ENCODE measurements at regions not wholly inside any gene's neighbourhood (a gene's known extent, or its start where the extent isn't known, plus 50 kb on each side); places are given as distances from the start of the nearest gene placed in this dataset.

DNA sequence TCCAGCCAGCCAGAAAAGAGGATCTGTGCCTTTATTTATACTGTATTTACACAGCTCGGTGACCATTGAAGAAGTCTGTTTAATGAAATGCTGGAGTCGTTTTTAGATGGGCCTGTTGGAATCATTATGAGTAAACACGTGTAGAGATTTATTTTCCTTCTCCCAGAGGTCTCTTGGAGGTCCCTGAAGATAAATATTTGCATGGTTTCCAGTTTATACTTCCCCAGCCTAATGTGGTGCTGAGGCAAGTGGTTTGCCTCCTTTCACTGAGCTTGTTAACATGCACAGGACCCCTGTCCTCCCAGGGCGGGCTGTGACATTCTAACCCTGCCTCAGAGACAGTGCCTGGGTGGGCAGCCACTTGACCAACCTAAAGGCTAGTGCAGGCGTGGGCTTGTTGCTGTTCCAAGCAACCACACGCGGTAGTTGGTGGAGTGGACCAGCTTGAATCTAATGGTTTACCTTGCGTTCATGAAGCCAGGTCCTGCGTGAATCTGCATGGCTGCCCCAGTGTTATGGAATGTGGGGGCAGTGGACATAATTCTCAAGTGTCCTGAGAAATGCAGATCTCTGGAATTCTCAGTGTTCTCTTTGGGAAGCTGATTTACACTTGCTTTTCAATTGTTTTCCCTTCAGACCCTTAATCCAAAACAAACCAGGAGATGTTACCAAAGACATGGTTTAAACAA lies 130.2 kb upstream of the DLX2 start:
- no peak for DNase-seq

DNA sequence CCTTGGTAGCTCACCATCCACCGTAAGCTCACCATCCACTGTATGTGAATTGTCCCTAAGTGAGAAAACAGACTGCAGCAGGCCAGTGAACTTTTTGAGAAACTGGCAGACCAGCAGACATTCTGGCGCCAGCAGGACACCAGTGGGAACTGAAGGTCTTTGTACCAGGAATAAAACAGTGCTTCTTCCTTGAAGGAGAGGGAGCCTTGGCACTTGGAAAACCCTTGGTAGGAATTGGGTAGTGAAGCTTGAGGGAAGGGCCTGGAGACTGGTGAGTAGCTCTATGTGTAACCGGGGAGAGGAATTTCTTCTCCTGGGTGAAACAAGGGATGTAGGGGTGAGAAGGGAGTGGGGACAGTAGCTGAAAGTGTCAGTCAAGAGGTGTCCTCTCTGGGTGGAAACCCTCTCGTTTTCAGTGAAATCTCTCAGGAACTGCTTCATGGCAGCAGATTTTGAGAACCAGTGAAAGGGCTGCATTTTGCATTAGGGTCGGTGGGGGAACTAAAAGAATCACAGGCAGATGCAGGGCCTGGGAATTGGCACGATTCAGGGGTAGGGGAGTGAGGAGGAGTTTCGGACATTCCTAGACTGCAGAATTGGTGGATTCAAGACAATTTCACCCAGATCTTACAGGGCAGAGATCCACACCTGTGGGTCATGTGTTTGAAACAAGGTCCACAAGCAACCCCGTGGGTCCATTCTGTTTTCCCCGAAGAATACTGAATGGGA lies 131.5 kb upstream of the DLX2 start:
- no peak for DNase-seq

DNA sequence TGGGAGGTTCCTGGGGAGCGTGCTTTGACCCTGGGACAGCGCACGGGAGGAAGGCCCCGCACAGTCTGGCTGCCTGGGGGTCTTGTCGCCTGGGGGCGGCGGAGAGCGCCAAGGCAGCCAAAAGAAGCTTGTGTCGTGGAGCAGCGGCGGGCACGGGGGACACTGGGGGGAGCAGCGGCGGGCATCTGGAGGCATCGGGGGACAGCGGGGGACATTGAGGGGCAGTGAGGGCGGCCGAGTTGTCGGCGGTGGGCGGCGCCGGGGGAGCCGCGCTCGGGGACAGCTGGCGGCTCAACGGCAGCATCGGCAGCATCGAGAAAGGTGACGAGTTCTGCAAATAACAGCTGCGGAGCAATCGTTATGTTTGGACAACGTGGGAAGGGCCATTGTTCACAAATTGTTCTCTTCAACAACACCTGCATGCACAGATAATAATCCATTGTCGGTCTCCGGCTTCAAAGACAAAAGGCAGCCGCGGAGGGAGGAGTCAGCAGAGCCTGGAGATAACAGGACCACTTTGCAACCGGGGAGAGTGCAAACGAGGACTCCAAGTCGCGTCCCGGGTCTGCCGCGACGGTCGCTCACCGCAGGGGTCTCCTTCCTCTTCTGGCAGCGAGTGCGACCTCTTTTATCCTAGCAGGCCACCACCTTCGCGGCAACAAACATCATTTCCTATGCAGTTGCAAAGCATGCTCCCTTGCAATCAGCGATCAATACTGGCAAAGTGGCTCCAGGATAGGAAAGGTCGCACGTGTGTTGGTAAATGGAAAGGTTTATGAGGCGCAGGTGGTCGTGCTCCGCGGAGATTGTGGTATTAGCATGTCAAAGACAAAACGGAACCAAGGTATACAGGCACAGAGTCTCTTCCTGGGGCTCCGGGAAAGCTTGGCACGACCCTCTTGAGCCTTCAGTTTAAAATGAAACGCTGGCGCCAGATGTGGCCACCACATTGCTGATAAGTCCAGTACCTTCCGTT lies 132.3 kb upstream of the DLX2 start:
- peak; percentile 49 to 75 for DNase-seq

DNA sequence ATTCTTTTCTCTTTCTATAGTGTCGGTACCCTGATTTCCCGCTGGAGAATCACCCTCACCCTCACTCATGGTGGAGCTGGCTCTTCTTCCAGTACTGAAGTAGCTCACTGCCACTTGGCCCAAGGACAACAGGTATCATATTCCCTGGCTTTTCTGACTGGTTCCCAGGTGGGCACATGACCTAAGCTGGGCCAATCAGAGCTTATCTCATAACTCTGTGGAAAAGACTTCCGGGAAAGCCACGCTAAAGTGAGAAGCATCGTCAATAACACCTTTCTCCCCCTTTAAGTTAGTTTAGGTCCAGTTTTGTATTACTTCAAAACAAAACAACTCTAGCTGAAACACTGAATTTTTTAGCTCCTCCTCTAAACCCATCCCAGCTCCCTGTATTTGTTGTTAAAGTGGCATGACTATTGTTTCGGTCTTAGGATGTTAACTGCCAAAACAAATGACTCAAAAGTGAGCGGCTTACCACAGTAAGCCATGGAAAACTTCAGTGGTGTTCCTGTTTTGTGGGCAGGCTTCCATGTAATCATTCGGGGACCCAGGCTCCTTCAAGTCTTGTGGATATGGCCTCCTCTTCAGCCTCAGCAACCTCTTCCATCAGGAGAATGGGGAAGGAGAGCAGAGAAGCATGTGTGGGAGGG lies 137.4 kb upstream of the DLX2 start:
- DNase-seq, result no peak

DNA sequence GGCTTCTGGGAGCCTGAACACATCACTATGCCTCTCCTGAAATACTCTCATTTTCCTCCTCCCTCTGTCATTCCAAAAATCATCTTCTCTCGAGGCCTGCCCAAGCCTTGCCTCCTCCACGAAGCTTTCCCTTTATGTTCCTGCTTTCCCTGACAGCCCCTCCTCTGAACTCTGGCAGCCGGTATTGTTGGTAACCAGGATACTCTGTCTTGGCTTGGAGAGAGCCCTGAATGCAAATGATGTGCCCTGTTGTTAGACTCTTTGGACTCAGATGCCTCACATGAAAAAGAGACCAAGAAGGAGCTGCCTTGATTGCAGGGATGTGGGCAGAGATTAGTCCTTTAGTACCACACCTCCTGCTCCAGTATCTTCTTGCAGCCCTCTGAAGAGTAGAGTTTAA lies 138.5 kb upstream of the DLX2 start:
- peak; percentile 53 to 77 for DNase-seq

DNA sequence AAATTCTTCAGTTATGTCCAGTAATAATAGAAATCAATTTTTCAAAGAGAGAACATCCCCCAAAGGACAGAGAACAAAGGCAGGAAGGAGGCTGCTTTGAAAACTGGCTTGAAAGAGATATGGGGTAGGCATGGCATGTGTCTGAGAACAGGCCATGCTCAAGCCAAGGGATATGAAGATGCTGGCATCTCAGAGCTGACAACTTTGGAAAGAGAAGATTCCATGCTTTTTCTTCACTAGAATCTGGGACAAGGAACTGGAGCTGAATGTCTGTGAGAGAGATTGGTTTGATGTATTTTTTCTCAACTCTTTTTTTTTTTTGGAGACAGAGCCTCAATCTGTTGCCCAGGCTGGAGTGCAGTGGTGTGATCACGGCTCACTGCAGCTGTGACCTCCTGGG lies 139.8 kb upstream of the DLX2 start:
- no peak for DNase-seq

DNA sequence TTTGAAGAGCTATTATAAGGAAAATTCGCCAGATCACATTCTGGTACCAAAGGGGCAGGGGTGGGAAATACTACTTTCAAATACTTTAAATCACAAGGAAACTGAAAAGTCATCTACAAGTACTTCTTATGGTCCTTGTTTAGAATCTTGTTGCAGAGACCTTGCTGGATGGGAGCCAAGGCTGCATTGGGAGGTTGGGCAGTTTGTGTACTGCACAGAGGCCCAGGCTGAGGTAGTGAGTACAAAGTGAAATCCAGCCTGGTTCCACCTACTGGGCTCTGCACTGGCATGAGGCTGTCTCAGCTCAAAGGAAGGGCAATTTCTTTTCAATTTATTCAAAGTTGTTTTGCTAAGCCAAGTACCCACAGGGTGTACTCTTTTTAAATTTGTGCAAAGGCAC lies 140.3 kb upstream of the DLX2 start:
- DNase-seq, result no peak

DNA sequence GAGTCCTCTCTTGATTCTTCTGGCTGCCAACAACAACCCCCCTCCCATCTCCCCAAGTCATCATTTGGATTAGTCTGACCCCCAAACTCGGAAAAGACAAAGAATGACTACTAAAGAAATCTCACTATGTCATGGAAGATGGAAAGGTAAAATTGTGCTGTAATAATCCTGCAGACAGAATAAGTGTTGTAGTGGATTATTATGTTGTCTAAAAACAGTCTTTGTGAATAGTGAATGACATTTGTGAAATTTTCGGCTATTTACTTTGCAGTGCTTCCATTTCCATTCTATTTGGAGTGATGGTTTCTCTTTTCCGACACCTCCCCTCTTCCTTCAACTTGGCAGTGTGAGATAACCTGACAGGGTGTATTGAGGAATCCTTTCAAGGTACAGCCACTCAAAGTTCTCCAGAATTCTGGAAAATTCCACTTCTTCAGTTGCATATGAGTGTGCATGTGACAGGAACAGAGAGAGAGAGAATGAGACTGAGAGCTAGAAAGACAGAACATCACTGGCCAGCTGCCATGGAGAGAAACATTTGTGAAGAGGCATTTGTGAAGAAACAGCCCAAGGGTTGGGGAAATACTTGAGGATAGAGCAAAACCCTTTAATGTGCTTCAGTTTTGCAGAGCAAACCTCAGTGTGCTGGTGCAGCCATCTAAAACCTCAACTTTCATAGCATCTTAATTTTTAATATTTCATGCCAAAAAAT lies 141.9 kb upstream of the DLX2 start:
- no peak for DNase-seq

DNA sequence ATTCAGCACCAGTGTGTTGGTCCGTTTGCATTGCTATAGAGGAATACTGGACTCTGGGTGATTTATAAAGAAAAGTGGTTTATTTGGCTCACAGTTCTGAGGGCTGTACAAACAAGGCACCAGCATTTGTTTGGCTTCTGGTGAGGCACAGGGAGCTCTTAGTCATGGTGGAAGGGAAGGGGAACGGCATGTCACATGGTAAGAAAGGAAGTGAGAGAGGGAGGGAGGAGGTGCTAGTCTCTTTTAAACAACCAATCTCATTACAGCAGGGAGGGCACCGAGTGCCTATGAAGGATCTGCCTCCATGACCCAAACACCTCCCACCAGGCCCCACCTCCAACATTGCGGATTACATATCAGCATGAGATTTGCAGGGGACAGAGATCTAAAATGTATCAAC lies 143.9 kb upstream of the DLX2 start:
- DNase-seq, result no peak

DNA sequence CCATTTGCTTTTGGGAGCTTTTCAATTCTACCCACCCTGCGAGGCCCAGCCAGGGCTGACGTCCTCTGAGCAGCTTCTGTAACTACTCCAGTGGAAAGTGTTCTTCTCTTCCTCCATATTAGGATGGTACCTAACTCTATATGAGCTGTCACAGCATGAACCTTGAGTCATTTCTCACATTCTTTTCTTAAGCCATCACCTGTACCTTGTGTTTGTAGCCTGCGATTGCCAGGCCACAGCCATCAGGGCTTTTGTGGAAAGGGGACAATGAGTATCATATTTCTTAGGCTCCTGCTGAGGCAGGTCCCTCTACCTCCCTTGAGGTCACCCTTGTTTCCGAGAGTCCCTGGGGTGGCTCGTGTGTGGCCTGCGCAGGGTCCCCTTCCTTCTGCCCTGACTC lies 144.5 kb upstream of the DLX2 start:
- no peak for DNase-seq

DNA sequence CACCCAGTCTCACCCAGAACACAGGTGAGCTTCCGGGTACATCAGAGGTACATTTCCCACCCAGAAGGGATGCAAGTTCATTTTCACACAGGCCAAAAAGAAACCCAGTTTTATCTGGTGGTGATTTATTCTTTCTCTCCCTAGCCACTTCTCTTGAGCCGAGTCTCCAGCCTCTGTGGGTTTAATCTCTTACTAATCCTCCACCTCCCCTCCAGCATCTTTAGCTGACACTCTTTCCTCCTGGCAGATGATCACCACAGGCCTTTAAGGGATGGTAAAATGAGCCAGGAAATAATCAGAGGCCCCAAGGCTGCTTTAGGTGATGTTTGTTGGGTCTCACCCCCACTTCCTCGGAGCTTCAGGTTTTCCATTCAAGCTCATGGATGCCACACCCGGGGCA lies 145.7 kb upstream of the DLX2 start:
- no peak for DNase-seq

DNA sequence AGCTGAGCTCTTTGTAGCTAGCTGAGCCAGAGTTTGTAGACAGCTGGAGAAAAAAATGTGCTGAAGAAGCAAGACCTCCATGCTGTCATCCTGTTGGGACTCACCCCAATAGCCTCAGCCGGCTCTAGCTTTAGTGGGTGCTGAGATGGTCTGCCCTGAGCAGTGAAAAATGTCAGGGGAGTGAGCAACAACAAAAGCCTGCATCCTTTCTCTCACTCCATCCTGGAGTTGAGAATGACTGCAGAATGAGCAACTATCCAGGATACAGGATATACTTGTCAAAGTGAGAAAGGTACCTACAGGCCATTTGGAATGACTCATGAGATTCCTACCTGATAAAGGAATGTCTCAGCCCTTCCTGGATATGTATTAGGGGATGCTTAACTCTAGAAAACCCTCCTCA lies 146.1 kb upstream of the DLX2 start:
- DNase-seq, result no peak

DNA sequence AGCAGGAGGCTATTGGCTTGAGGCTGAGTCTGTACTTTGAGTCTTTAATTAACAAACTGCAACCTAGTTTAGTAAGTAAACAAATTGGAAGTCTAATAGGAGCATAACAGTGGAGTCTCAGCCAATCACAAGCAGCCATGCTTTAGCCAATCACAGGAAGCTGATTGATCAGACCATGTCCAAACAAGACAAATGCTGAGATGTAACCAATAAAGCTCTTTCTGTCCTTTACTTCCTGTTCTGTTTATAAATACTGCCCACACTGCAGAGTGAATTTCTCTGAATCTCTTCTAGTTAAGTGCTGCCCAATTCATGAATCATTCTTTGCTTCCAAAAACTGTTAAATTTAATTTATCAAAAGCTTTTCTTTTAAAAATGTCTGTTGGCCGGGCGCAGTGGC lies 146.6 kb upstream of the DLX2 start:
- DNase-seq, result no peak

DNA sequence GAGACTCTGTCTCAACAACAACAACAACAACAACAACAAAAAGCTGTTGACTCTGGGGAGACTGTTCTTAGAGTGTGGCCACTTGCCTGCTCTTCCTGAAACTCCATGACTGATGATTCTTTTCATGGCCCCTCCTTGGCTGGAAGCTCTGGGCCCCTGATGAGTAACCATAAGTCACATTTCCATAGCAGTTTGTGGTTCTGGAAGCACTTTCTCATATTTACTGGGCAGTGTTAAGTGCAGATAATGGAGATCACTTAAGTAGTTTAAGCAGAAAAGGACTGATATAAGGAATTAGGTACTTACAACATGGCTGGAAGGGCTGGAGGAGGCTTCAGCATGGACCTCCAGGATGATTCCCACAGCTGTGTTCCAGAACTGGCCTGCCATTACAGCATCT lies 147.3 kb upstream of the DLX2 start:
- DNase-seq, result no peak

DNA sequence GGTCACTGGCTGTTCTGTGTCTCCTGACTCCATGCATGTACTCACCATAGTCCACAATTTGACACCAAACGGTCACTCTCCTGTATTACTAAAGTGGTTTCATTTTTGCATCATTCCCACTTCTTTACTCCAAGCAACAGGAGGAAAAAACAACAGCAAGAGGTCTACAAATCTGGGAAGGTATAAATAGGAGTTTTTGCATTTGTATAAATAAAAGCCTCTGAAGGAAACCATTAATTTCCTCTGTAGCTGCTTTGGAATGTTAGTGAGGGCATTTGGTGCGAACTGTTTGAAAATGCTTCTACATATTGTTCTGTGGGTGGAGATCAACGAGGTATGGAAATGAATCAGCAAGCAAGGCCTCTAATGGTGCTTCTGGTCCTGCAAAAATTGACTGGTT lies 148.5 kb upstream of the DLX2 start:
- DNase-seq, result no peak

DNA sequence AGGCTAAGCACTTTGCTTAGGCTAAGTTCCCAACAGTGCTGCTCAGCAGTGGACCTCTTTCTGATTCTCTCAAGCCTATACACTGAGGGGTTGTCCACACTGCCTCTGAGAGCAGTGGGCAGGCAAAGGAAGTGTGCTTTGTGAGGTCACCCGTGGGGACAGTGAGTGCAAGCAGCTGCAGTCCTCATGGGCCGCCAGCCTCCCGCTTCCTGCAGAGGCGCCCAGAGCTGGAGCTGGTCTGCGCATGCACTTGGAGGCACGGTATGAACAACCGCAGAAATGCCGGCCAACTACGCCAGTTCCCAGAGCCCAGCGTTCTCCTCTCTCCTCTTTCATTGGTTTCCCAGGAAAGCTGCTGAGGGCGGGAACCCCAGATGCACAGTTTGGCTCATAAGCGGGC lies 149.5 kb upstream of the DLX2 start:
- DNase-seq, result no peak

DNA sequence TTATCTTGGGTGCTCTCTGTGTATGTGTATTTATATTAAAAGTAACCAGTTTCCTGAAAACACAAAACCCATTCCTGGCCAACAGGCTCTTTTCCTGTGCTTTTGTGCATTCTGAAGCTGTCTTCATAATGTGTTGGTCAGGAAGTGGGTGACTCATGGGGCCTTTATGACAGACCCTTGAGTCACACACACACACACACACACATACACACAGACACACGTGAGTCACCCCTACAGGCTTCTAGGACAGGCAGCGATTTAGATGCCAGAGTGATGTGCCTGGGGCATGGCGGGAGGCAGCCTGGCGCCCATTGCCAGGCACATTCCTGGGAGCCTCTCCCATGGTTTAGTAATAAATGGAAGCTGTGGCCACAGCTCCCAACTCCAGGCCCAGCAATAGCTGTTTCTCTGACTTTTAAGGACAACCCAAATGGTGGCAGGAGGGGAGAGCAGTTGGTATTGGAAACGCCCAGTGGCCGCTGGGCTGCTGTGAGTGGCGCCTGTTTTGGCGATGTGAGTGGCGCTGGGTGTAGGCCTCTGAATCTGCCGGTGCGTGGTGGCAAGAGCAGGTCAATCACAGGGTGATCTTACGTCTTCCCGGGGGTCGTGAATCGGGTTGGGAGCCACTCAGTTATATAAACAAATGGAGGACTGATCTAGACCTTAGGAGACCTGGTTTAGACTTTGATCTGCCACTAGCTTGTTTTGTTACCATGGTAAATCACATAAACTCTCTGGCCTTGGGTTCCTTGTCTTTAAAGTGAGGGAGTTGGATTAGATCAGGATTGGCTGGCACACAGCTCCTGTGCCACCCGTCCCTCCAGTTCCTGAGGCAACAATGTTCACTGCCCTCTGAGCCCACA lies 150.7 kb upstream of the DLX2 start:
- DNase-seq, result no peak

DNA sequence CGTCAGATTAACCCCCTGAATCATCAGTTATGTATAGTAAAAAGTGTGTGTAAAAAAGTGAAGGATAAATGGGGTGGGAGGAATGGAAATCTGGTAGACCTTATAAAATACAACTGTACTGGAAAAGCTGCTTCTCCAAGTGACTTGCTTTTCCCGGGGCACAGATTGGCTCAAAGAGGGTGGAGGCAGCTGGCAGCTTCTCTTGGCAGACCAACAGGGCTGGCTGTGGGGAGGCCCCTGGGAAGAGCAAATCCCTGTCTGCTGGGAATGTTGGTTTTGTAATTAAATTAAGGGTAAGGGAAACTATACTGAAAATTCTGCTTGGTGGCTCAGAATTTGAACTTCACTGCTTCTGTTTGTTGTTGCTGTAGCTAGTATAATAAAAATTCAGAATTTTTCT lies 154.2 kb upstream of the DLX2 start:
- no peak for DNase-seq

DNA sequence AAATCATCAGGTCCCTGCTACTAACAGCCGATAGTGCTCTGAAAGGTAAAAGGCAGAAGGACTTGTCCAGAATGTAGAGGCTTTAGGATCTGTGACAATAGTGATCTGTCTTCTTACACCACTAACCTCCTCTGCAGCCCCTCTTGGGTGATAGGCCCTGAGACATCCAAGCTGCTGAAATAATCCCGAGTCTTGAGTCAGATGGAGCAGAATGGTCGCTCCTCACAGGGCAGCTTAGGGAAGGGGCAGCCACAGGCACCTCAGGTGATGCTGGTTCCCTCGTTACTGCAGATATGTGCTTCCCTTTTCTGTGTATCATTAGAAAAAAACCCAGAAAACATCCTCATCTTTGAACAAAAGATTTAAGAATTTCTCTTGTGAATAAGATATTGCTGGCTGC lies 157.1 kb upstream of the DLX2 start:
- DNase-seq, result no peak

DNA sequence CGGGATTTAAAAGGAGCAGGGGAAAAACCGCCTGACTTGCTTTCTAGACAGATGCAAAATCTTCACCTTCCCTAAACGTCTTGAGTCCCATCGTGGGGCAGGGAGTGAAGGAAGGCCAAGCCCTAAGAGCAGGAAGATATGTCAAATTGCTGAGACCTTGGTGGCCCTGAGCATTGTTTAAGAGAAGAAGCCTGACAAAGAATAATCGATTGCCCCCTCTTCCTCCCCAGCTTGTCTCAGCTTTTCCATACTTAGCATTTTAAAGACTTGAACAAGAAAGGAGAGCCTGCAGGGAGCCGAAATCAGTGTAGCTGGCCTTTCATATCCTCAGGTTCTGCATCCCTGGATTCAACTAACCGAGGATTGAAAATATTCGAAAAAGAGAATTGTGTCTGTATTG lies 157.6 kb upstream of the DLX2 start:
- DNase-seq, result no peak

DNA sequence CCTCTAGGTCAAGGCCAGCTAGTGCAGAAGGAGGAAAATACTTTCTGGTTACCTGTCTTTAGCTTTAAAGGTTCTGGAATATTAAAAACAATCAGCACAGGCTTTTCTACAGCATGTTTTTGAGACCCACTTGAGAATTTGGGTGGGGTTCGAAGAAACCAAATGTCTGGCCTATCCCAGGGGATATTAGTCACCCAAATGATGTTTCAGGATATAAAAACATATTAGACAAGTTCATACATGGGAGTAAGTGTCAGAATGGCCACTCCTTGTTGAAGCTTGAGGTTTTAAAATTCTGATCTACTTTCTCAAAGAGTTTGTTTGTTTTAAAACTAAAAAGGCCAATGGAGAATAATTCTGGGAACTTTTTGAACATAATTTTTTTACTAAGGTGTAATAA lies 158.6 kb upstream of the DLX2 start:
- no peak for DNase-seq

DNA sequence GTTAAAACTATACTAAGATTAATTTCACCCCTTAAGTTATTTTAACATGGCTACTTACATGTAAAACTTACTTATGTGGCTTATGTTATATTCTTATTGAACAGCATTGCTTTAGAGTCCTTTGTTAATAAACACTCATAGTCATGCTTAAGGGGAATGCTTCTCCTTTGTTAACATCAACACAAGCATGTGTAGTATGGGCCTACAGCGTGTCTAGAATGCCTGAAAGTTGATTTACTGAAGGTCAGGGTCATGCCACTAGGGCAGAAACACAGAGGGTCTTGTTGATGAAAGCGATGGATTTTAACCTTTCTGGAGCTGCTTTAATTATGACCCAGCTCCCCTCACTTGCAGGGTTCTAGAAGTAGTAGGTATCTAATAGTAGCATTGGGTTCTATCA lies 159.8 kb upstream of the DLX2 start:
- DNase-seq, result no peak
